NCI-H345 treated with DMSO at 0.1 percent for 48 hours (cell line): ENCODE measurements at regions not wholly inside any gene's neighbourhood (a gene's known extent, or its start where the extent isn't known, plus 50 kb on each side); places are given as distances from the start of the nearest gene placed in this dataset.
"Not testable (repeated sequence)": the region's sequence is repeated elsewhere in the genome, so short reads cannot be mapped to it uniquely, and the experiment has no call there.

Source experiments
- DNase-seq: peaks from one replicate; lab custom pipeline; 2025; ENCODE audit not compliant: unreplicated experiment; lab: John Stamatoyannopoulos, UW

- no peak for DNase-seq
Observed at GRCh38 chr18:42447688-42448087, 492.7 kb downstream of the PIK3C3 start.

- no peak for DNase-seq
Observed at GRCh38 chr18:42458226-42458625, 503.2 kb downstream of the PIK3C3 start.

GRCh38 chr18:42459873-42460272 lies 504.8 kb downstream of the PIK3C3 start:
- DNase-seq = no peak

GRCh38 chr18:42471885-42472284 lies 516.9 kb downstream of the PIK3C3 start:
- no peak for DNase-seq

GRCh38 chr18:42473611-42474010 lies 518.6 kb downstream of the PIK3C3 start:
- no peak for DNase-seq

GRCh38 chr18:42474577-42474976 lies 519.5 kb downstream of the PIK3C3 start:
- DNase-seq = no peak

- no peak for DNase-seq
Observed at GRCh38 chr18:42475157-42475556, 520.1 kb downstream of the PIK3C3 start.

GRCh38 chr18:42477267-42477666 lies 522.2 kb downstream of the PIK3C3 start:
- no peak for DNase-seq

- no peak for DNase-seq
Observed at GRCh38 chr18:42480441-42480840, 525.4 kb downstream of the PIK3C3 start.

GRCh38 chr18:42484648-42485047 lies 529.6 kb downstream of the PIK3C3 start:
- no peak for DNase-seq

GRCh38 chr18:42486271-42486670 lies 531.2 kb downstream of the PIK3C3 start:
- no peak for DNase-seq

GRCh38 chr18:42508683-42509296 lies 553.8 kb downstream of the PIK3C3 start:
- DNase-seq = peak; percentile 53

- no peak for DNase-seq
Observed at GRCh38 chr18:42509750-42510415, 554.8 kb downstream of the PIK3C3 start.

- DNase-seq = no peak
Observed at GRCh38 chr18:42510540-42510939, 555.5 kb downstream of the PIK3C3 start.

- DNase-seq = no peak
Observed at GRCh38 chr18:42513441-42513840, 558.4 kb downstream of the PIK3C3 start.

- DNase-seq = no peak
Observed at GRCh38 chr18:42514512-42514911, 559.5 kb downstream of the PIK3C3 start.

GRCh38 chr18:42517896-42518295 lies 562.9 kb downstream of the PIK3C3 start:
- no peak for DNase-seq

- DNase-seq = not testable (repeated sequence)
Observed at GRCh38 chr18:42518331-42518730, 563.3 kb downstream of the PIK3C3 start.

GRCh38 chr18:42520138-42520537 lies 565.1 kb downstream of the PIK3C3 start:
- no peak for DNase-seq

- no peak for DNase-seq
Observed at GRCh38 chr18:42525905-42526304, 570.9 kb downstream of the PIK3C3 start.

GRCh38 chr18:42527766-42528165 lies 572.7 kb downstream of the PIK3C3 start:
- DNase-seq = no peak

- DNase-seq = no peak
Observed at GRCh38 chr18:42530276-42530675, 575.2 kb downstream of the PIK3C3 start.

GRCh38 chr18:42532119-42532518 lies 577.1 kb downstream of the PIK3C3 start:
- DNase-seq = no peak
